ENCODE measurements at regions not wholly inside any gene's neighbourhood (a gene's known extent, or its start where the extent isn't known, plus 50 kb on each side); places are given as distances from the start of the nearest gene placed in this dataset.

DNA sequence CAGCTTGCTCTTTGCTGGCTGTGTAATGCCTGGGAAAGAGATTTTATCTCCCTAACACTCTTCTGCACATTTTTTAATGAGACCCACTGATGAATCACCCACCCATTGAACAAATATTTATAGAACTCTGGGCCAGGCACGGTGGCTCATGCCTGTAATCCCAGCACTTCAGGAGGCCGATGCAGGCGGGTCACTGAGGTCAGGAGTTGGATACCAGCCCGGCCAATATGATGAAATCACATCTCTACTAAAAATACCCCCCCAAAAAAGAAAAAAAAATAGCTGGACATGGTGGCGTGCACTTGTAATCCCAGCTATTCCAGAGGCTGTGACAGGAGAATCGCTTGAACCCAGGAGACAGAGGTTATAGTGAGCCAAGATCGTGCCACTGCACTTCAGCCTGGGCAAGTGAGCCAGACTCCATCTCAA is 82.1 kb upstream of the SIRPA start:
- TF ChIP-seq TCF12 (IDR thresholded peaks at IDR 0.05) (no peak), TCF12 (CRISPR knock-in tag; IDR thresholded peaks at IDR 0.05) (no peak), NBN (conservative IDR thresholded peaks at IDR 0.05) (no peak), TARDBP (CRISPR knock-in tag; IDR thresholded peaks at IDR 0.05) (no peak), CREM (IDR thresholded peaks at IDR 0.05) (no peak), CREM (CRISPR knock-in tag; IDR thresholded peaks at IDR 0.05) (no peak), DNMT1 (CRISPR knock-in tag; IDR thresholded peaks at IDR 0.05) (no peak), ZBTB7A (CRISPR knock-in tag; IDR thresholded peaks at IDR 0.05) (no peak), ADNP (CRISPR knock-in tag; IDR thresholded peaks at IDR 0.05) (no peak)

Measured in HepG2 (cell line).